ENCODE measurements at regions not wholly inside any gene's neighbourhood (a gene's known extent, or its start where the extent isn't known, plus 50 kb on each side); places are given as distances from the start of the nearest gene placed in this dataset.

- TF ChIP-seq TAF1 (IDR thresholded peaks at IDR 0.05; ENCODE audit: borderline replicate concordance, insufficient read depth, low read length) (no peak), POLR2AphosphoS5 (IDR thresholded peaks at IDR 0.05; ENCODE audit: low read depth, low read length) (no peak), REST (IDR thresholded peaks at IDR 0.05; ENCODE audit: insufficient read depth in 1 of 2, low read depth in 2 of 2, low read length in 2 of 2) (no peak), FOXP2 (optimal IDR thresholded peaks at IDR 0.05; ENCODE audit: borderline replicate concordance, extremely low read depth, extremely low read length, insufficient read depth) (no peak), SIN3A (IDR thresholded peaks at IDR 0.05; ENCODE audit: borderline replicate concordance, insufficient read depth, low read length) (no peak)
Observed at GRCh38 chr1:30627206-30627605, 96.2 kb downstream of the MATN1 start.

All from PFSK-1 (cell line).